Glomerular endothelial cell (primary cell): ENCODE measurements at regions not wholly inside any gene's neighbourhood (a gene's known extent, or its start where the extent isn't known, plus 50 kb on each side); places are given as distances from the start of the nearest gene placed in this dataset.

Experiments used
- DNase-seq: peaks from one replicate; pipeline ENCODE4 v3.0.0-alpha.2; 2011; ENCODE audit warnings: low read depth, low spot score; ENCODE audit errors: extremely low read depth

DNA sequence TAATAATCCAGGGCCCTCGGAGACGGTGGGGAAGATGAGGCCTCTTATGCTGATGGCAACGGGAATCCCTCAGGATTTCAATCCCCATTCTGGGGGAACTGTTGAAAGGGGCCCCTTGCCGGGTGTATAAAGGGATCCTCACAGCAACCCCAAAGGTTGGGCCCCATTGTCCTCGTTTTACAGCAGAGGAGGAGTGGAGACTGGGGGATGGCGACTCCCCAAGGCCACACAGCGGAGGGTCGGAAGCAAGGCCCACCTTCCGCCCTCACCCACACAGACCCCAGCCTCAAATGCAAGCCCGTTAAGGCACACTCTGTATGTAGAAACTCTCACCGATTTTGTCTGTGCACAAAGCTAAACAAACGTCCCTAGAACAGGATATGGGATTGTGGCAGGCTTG lies 327.9 kb upstream of the DIO3 start:
- no peak for DNase-seq

DNA sequence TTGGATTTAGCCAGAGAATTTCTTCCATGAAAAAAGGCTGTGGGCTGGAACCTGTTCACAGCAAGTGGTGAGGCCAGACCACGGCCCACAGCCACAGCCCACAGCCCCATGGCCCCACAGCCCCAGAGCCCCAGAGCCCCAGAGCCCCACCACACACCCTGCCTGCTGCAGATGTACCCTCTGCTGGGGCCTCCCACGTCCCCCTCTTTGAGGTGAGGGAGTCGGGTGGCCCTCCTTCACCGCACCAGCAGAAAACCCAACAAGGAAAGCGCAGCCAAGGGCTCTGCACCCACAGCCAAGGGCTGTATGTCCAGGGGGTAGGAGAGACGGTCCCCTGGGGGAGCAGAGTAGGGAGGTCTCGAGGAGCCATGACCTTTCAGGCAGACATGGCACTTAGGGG lies 327.5 kb upstream of the DIO3 start:
- no peak for DNase-seq

DNA sequence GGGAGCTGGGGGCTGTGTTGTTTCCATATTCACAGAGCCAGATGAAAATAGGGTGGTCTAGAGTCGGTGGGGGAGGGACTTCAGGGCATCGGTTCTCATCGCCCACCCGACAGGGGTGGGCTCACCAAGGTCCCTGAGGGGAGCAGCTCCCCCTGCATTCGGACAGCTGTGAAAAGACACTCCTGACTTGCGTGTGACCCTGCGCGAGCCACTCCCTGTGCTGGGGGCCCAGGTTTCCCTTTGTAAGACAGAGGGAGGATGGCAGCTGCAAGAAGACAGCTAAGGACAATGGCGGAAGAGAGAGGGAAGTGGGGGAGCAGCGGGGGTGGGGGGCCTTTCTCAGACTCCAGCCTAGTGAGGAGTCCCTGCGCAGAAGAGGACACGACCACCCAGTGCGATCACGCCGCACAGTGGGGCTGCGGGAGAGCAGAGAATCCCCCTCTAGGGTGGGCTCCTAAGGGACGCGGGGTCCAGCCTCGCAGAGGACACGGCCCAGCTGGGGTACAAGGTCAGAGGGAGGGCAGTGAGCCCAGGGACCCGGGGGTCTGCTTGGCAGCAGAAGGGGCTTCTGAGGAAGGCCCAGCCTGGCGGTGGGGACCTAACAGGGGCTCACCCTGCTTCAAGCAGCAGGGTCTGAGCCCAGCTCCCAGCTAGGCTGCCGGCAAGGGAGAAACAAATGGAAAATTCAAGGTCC lies 326.9 kb upstream of the DIO3 start:
- DNase-seq: no peak

DNA sequence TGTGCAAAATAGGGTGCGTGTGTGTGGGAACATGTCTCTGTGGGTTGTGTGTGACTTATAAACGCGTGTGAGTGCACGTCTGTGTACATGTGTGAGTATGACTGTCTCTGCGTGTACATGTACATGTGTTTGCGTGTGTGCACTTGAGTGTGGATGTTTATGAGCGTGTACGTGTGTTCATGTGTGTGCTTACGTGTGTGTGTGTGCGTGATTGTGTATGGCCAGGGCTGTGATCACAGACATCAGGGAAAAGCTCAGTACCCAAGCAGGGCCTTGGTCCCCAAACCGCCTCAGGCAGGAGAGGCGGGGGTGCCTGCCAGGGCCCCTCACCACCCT lies 326.3 kb upstream of the DIO3 start:
- DNase-seq: no peak

DNA sequence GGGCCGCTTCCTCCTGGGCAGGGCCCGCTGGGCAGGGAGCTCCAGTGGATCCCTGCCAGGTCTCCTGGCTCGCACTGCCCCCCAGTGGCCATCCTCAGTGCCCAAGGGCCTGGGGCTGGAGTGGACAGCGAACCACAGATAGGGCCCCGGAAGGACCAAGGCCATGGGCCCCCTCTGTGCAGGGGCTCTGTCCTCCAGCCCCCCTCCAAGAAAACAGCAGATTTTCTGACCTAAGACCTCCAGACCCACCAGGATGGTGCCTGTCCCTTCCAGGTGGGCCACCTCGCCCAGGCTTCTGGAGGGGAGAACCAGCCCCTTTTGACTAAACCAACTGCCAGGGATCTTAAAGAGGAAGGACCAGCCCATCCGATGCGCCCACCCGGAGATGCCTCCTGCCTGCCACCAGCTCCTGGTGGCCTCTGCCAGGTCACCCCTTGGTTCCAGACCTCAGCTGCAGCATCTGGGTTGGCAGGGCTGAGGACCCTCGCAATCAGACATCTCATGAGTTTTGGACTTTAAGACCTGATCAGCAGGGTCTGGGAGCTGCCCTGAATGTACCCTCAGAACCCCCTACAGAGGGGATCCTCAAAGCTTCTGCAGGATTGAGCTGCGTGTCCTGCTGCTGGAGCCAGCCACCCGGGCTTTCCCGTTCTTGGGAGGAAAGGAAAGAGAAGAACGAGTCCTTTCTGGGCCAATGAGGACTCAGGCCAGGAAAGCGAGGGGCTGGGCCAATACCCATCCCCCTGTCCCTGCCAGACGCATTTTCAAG lies 325.8 kb upstream of the DIO3 start:
- peak; percentile 10 for DNase-seq

DNA sequence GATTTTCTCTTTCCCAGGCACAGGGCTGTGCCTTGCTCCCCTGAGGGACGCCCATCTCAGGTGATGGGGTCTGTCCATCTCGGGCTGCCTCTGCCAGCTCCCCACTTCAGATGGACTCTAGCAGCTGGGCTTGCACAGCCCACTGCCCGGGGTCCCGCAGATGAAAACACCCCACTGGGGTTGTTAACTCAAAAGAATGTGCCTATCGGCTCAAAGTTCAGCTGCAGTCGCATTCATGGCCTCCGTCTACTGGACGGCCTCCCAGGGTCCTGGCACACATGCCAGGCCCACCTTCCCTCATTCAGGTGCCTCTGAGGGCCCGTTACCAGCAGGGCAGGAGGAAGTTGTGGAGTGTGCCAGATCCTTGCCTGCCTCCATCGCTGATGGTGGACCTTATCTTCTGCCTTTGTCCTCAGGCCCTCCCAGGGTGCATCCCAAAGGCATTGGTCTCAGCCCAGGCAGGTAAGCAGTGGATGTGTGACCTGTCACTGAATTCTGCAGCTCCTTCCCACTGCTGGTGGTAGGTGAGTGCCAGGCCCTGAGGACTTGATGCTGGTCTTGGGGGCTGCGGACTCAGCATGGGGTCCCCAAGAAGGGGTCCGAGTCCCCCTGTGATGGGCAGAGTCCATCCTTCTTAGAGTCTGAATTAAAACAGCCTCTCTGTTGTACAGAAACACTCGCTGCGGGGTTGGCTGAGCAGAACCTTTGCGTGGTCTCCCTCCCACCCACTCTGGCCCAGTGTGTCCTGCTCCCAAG lies 324.6 kb upstream of the DIO3 start:
- no peak for DNase-seq

DNA sequence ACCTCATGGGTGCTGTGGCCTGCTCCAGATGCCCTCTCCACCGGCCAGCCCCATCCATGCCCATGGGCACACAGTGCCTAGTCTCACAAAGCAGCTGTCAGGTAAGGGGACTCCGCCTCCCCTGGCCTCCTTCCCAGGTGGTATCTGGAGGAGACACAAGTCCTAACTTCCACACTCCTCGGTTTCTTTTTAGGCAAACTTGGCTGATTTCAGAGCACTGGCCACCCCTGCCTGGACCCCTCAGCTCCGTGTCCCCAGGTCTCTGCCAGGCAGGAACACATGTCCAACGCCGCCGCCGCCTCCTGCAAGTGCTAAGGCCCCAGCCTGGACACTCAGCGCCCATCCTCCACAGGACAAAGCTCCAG lies 324.1 kb upstream of the DIO3 start:
- DNase-seq: no peak

DNA sequence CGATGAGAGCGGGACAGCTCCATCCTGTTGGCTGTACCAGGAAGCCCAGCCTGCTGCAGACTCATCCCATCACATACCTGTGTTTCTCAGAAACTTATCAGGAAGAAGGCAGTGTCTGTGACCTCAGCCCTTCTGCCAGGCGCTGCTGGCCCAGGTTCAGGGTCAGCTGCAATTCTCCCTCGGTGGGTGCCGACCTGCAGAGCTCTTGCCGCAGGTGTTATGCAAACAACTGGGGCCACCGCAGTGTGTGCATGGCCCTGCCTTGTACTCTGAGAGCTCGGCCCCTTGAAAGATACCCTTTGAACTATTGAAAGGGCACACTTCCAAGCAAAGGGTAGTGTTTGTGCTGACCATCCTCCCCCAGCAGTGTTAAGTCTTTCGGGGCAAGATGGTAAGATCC lies 322.2 kb upstream of the DIO3 start:
- DNase-seq: no peak

DNA sequence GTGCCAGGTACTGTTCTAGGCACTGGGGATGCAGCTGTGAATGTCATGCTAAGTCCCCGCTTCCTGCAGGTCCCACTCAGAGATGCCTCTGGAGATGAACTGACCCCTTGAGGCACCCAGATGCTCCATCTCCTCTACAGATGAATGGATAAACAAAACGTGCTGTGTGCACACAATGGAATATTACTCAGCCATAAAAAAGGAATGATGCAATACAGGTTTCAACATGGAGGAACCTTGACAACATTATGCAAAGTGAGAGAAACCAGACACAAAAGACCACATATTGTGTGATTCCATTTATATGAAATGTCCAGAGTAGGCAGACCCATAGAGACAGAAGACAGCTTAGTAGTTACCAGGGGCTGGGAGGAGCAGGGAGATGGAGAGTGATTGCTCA lies 320.1 kb upstream of the DIO3 start:
- no peak for DNase-seq

DNA sequence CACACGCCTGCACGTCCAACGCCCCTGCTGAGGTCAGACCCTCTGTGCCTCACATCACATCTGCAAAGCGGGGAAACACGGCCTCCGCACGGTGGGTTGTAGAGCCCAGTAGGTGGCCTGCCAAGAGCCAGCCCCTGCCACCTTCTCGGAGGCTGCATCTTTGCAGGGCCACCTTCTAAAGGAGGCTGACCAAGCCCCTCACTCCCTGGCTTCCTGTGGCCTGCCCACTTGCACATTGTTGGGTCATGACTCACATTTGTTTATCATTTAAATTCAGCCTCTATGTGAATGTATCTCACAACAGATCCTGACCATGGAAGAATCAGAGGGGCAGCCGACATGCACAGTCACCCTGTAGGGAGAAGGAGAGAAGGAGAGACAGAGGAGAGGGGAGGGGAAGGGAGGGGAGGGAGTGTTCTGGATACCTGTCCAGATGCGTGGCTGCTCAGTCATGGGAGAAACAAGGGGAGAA lies 319.5 kb upstream of the DIO3 start:
- no peak for DNase-seq

DNA sequence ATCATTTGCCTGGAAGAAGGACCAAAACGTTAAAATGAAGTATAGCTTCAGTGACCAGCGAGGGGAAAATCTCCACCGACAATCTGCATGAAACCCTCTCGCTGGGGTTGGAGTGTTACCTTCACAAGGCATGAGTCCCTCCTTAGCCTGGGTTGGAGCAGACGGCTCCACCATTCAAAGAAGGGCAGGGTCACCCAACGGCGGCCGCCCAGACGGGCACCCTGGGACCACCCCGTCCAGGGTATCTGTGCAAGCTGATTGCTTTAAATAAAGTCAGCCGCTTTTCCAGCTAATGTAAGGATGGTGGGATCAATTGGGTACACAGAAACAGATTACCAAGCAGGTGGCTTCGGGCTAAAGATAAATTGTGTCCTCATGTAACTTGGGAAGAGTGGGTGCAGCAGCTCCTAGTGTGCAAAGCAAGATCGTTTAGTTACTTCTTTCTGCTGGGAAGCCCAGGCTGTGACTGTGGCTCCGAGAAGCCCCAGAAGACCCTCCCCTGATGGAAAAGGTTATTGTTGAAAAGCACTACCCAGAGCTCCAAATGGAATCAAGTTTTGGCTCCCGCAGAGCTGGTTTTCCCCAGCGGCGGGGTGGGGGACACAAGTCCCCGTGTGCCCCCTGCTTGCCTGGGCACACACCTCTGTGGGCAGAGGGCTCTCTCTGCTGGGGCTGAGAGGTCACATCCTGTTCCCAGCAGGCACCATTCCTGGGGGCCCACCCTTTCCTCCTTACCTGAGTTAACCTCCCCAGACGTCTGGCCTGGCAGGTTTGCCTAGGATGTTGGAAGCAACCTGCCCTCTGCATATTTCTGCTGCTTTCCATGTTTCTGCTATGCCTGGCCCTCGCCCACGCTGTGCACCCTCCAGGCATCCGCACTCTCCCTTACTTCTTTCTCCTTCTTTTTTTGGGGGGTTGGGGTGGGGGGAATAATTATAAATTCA lies 318.6 kb upstream of the DIO3 start:
- no peak for DNase-seq

DNA sequence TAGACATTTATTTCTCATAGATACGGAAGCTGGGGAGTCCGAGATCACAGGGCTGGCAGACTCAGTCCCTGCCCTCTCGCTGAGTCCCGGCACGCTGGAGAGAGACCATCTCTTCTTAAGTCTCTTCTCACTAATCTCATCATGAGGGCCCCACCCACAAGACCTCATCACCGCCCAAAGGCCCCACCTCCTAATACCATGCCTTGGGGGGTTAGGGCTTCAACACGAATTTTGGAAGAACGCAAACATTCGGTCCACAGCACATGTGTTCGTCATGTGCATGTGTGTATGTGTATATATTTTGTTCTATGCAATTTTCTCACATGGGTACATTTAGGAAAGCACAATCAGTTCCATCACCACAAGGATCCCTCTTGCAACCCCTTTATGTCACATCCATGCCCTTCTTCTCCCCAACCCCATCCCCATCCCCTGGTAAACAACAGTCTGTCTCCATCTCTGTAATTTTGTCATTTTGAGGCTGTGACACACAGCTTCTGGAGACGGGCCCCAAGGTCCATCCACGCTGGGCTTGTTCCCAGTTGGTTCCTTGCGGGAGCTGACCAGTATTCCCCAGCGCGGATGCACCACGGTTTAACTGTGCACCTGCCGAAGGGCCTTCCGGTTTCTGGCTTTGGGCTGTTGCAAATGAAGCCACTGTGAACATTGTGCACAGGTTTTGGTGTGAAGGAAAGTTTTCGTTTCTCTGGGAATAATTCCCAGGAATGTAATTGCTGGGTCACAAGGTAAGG lies 317.5 kb upstream of the DIO3 start:
- DNase-seq: no peak

DNA sequence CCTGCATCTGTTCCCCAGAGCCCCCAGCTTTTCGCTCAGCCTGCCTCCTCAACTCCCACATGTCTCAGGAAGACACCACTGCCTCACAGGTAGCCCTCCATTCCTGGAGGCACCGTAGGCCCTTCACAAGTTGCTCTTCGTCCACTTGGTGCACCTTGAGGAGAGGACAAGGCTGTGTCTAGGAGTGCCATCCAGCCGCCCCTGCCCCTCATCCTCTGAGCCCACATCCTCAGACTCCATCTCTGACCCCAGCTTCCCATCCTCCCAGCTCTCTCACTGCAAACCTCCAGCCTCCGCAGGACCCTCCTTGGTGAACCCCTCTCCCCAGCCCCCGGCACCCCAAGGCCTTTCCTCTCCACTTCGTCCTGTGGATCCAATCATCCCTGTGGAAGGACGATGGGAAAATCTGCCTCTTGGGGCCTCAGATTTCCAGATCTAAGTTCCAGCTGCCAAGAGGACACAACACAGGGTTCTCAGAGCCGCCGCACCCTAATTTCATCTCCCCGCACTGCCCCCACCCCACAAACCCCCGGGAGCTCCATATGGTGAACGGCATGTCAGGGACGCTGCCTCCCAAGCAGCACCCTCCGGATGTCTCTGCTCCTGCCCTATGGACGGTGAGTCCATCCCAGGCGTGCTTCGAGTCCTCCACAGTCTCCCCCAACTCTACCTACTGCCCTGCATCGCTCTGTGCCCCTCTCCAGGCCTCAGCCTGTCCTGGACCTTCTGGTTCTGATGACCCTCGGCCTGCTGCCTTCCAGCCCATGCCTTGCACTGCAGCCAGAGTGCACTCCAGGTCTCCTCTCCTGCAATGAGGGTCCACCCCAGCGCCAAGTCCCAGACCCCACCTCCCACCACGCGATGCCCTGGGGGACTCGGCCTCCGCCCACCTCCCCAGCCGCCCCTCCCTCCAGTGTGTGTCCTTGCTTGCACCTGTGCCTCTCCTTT lies 314.1 kb upstream of the DIO3 start:
- DNase-seq: no peak

DNA sequence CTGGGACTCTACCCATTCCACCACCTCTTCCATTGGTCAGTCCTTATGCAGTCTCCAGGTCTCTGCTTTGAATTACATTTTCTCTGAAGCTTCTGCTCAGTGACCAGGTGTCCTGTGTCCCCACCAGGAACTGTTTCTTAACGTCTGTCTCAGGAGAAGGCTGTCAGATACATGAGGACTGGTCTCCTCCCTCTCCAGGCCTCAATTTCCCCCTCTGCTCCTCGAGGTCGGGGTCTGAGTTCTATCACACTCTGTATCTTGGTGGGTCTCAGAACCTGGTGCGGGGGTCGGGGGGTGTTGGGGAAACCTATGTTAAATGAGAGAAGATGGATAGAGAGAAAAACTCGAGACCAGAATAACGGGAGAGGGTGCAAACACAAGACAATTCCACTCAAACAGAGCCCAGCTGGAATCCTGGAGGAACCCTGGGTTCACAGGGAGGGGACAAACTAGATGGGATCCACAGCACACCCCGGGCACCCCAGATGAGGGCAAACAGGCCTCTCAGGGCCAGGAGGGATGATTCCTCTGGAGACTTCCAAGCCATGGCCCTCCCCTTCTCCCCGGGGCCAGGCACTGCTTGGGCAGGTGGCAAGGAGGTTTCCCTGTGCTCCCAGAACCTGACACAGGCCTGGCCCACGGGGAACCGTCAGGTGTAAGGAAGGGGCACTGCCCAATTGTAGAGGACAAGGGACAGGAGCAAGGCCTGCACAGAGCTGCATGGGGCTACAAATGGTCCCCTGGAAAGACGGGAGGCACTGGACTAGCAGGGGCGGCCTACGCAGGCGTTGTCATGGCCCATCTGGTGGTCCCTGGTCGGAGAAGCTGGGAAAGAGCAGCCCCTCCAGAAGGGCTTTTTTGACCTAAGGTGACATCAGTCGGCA lies 313.2 kb upstream of the DIO3 start:
- no peak for DNase-seq

DNA sequence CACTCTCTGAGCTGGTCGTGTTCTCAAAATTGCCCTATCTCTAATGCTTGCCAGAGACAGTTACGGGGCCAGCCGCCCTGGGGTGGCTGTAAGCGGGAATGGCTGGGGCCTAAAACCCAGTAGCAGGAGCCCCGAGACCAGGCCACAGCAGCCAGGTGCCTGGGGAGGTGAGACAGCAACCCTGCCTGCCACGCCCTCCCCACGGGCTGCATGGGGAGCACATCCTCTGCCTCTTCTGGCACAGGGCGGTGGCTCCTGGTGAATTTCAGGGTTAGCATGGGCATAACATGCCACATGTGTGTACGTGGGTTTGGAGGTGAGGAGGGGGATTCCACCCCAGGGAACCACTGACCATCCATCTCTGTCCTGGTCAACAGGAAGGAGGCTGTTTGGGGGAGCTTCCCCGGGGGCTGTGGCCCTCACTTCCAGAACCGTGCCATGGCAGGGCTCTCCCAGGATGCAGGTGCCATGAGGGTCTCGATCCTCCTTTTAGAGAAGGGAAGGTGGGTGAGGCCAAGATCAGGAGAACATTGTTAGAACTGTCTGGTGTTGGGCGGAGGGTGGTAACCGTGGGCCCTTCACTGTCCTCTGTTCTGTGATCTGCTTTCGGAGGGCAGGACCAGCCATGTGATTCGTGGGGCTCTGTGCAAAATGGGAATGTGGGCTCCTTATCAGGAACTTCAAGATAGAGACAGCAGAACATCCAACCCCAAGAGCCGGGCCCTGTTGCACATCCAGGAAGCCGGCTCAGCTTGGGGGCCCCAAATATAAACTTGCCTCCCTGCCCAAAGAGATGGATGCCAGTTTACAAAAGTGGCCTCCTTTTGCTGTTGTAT lies 312.2 kb upstream of the DIO3 start:
- DNase-seq: no peak

DNA sequence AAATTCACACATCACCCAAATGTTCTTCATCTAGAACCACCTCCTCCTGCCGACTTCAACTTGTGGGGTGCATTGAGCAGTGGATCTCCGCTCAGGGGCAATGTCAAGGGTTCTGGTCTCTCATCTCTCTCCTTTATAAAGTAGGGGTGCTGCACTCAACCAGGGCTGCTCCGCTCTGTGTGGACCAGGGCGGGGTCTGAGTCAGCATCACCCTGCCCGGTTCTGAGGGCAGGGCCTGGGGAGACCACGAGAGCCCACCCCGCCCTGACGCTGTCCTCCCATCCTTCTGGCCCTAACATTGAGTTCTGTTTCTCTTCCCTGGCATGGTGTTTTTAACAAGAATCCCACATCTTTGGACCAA lies 311.6 kb upstream of the DIO3 start:
- DNase-seq: no peak

DNA sequence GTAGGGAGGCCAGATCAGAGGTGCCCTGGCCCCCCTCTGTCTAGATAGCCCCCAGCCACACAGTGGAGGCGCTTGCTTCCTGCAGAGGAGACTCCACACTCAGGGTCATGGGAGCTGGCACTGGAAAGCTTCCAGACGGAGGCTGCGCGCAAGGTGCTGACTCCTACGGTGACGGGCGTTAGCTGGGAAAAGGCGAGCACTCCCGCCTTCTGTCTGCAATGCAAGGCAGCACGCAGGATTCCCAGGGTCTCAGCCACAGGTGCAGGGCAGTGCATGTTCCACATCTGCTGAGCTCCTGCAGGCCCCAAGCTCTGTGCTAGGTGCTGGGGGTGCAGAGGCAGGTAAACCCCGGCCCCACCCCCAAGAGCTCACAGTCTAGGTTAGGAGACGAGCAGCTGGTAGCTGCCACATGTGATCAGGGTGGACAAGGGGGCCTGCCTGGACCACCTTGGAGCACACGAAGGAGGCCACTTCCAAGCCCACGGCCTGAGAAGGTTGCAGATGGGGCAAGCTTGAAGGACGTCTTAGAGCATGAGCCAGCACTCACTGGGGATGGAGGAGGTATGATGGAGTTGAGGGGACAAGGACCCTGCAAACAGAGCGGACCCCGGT lies 310.9 kb upstream of the DIO3 start:
- DNase-seq: no peak
